ENCODE measurements at regions not wholly inside any gene's neighbourhood (a gene's known extent, or its start where the extent isn't known, plus 50 kb on each side); places are given as distances from the start of the nearest gene placed in this dataset.

GRCh38 chr13:27852491-27852890 lies 60.2 kb downstream of the GSX1 start:
- TF ChIP-seq CTCF (IDR thresholded peaks at IDR 0.05 in 4 of 5, conservative IDR thresholded peaks at IDR 0.05 in 1 of 5): no peak
- no peak for TF ChIP-seq POLR2A (IDR thresholded peaks at IDR 0.05)
